Natural killer cell (primary cell): ENCODE measurements at regions not wholly inside any gene's neighbourhood (a gene's known extent, or its start where the extent isn't known, plus 50 kb on each side); places are given as distances from the start of the nearest gene placed in this dataset.

Source experiments
- ATAC-seq, 3 donors: fragments of 150-1000 bp in 2 of 3; fragments of 200-7000 bp in 1 of 3; cut with Tn5 transposase; 1 replicate in 1 of 3; 2 replicates in 2 of 3; pipeline ENCODE4 v1.10.0; 2021; ENCODE audit warnings: mild to moderate bottlenecking in 2 of 3, moderate library complexity in 2 of 3
- DNase-seq, 2 donors: peaks; one replicate each; pipeline versions ENCODE4 v3.0.0 to v3.0.0-alpha.2; 2013 to 2021; ENCODE audit warnings: mixed read lengths in 1 of 2
- H3K27ac ChIP-seq: one replicate; pipeline ENCODE4 v1.5.1; 2013; ENCODE audit warnings: mild to moderate bottlenecking, low read length
- H3K27me3 ChIP-seq: one replicate; pipeline ENCODE4 v1.6.1; 2013; ENCODE audit warnings: low read length; ENCODE audit not compliant: control insufficient read depth, insufficient read depth
- H3K36me3 ChIP-seq: one replicate; pipeline ENCODE4 v1.6.1; 2013; ENCODE audit warnings: low read length; ENCODE audit not compliant: control insufficient read depth, insufficient read depth
- H3K4me1 ChIP-seq: one replicate; pipeline ENCODE4 v1.6.1; 2013; ENCODE audit warnings: low read length; ENCODE audit not compliant: control insufficient read depth, insufficient read depth
- H3K4me3 ChIP-seq: one replicate; pipeline ENCODE4 v1.5.1; 2013; ENCODE audit warnings: low read length
- H3K9me3 ChIP-seq: one replicate; pipeline ENCODE4 v1.6.1; 2013; ENCODE audit warnings: low read length; ENCODE audit not compliant: control insufficient read depth, insufficient read depth
- H3K27ac Mint-ChIP-seq, 2 donors: one replicate each; pipeline ENCODE4 v1.8.0; 2022; ENCODE audit warnings: mild to moderate bottlenecking in 2 of 2, mixed read lengths in 2 of 2, moderate library complexity in 1 of 2
- H3K27me3 Mint-ChIP-seq, 2 donors: one replicate each; pipeline ENCODE4 v1.8.0; 2022; ENCODE audit warnings: low read depth in 2 of 2, mixed read lengths in 2 of 2
- H3K36me3 Mint-ChIP-seq: one replicate; pipeline ENCODE4 v1.8.0; 2022; ENCODE audit warnings: mixed read lengths
- H3K4me1 Mint-ChIP-seq, 2 donors: one replicate each; pipeline ENCODE4 v1.8.0; 2022; ENCODE audit warnings: mixed read lengths in 2 of 2
- H3K4me3 Mint-ChIP-seq: one replicate; pipeline ENCODE4 v1.8.0; 2022; ENCODE audit warnings: mild to moderate bottlenecking, moderate library complexity, mixed read lengths
- H3K9me3 Mint-ChIP-seq, 2 donors: one replicate each; pipeline ENCODE4 v1.8.0; 2022; ENCODE audit warnings: mixed read lengths in 2 of 2
- WGBS: methylation state at CpG from one replicate; pipeline ENCODE4 v1.1.7; 2013; ENCODE audit warnings: missing lambda C conversion rate; ENCODE audit not compliant: insufficient coverage; 5-methylcytosine and 5-hydroxymethylcytosine counted together
- intact Hi-C: fragments of 100-400 bp; cut with micrococcal nuclease; formaldehyde crosslinking; loops from one replicate; pipeline ENCODE4 v1.14.2; 2022
- TF ChIP-seq, protein P1 (sequence below): fragments of 200-600 bp; IDR thresholded peaks from one replicate; pipeline ENCODE4 v1.8.0; 2022; ENCODE audit warnings: antibody characterized with exemption

DNA sequence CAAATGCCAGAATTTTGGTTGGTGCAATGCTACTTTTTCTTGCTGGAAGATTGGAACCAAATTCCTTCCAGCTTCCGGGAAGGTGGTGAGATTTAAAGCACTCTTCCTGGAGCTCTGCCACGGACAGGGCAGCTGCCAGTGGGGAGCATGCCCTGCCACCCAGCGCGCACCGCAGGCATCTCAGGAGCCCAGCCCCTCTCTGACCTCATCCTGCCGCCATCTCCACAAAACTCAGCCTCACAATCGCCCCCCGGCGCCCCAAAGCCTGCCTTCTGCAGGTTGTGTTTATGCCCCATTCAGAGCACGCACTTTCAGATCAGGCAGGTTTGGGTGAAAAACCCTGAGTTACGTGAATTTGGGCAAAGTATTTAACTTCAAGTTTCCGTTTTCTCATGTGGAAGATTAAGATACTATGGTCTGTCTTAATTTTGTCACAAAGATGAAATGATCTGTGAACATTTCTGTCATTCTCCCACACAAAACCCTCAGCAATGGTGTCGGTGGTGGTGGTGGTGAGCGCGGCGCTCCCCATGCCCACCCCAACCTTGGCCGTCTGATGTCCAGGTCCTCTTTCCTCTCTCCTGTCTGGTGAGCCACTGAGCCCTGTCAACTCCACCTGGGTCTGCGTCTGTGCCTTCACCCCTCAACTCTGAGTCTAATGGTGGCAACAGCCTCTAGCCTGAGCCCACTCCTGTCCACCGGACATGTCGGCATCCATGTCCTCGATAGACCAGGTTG, 282.8 kb upstream of the SALL3 start:
- H3K4me1 ChIP-seq = no peaks in the 10 kb centered on the region
- no peaks in the 10 kb centered on the region for H3K9me3 Mint-ChIP-seq
- no peak overlapping the region for H3K27ac Mint-ChIP-seq
- intact Hi-C loops = no loop called here
- ATAC-seq = no peak
- no peak overlapping the region for H3K4me3 ChIP-seq
- no peak overlapping the region for H3K4me3 Mint-ChIP-seq
- H3K27me3 ChIP-seq = no peaks in the 10 kb centered on the region
- no peak for DNase-seq
- TF ChIP-seq, protein P1, sequence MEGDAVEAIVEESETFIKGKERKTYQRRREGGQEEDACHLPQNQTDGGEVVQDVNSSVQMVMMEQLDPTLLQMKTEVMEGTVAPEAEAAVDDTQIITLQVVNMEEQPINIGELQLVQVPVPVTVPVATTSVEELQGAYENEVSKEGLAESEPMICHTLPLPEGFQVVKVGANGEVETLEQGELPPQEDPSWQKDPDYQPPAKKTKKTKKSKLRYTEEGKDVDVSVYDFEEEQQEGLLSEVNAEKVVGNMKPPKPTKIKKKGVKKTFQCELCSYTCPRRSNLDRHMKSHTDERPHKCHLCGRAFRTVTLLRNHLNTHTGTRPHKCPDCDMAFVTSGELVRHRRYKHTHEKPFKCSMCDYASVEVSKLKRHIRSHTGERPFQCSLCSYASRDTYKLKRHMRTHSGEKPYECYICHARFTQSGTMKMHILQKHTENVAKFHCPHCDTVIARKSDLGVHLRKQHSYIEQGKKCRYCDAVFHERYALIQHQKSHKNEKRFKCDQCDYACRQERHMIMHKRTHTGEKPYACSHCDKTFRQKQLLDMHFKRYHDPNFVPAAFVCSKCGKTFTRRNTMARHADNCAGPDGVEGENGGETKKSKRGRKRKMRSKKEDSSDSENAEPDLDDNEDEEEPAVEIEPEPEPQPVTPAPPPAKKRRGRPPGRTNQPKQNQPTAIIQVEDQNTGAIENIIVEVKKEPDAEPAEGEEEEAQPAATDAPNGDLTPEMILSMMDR = no peak
- no peaks in the 10 kb centered on the region for H3K36me3 Mint-ChIP-seq
- no peaks in the 10 kb centered on the region for H3K9me3 ChIP-seq
- no peaks in the 10 kb centered on the region for H3K4me1 Mint-ChIP-seq
- no peak overlapping the region for H3K27ac ChIP-seq
- WGBS = 90% methylated on average over 20 of the region's 21 CpGs
- peaks cover 1 to 3% of the 10 kb centered on the region in 2 donors for H3K27me3 Mint-ChIP-seq
- no peaks in the 10 kb centered on the region for H3K36me3 ChIP-seq

DNA sequence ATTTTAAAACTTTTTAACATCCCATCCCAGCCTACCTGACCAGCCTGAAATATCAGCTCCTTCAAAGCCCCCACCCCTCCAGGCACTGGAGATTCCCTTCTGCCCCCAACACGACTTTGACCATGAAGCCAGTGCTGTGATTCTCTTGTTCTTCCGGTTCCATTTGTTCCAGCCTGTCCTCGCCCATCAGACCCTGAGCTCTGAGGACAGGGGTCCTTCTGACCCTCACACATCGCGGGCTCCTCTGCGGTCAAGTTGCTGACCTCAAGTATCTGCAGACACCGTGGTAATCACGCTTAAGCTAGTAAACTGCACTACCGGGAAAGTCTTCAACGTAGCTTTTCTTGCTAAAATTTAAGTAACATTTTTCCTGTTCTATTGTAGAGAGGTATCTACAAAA, 282.2 kb upstream of the SALL3 start:
- Histone ChIP-seq H3K9me3 (no peaks in the 10 kb centered on the region), H3K27me3 (no peaks in the 10 kb centered on the region), H3K27ac (no peak overlapping the region), H3K4me3 (no peak overlapping the region), H3K4me1 (no peaks in the 10 kb centered on the region), H3K36me3 (no peaks in the 10 kb centered on the region)
- ATAC-seq = no peak
- Mint-ChIP-seq H3K36me3 (no peaks in the 10 kb centered on the region), H3K4me3 (no peak overlapping the region), H3K4me1 (no peaks in the 10 kb centered on the region), H3K27ac (no peak overlapping the region), H3K27me3 (peaks cover 3 to 7% of the 10 kb centered on the region in 2 donors), H3K9me3 (no peaks in the 10 kb centered on the region)
- intact Hi-C loops = no loop called here
- TF ChIP-seq, protein P1 = no peak
- 87% methylated on average over 10 of the region's 10 CpGs for WGBS
- no peak for DNase-seq

DNA sequence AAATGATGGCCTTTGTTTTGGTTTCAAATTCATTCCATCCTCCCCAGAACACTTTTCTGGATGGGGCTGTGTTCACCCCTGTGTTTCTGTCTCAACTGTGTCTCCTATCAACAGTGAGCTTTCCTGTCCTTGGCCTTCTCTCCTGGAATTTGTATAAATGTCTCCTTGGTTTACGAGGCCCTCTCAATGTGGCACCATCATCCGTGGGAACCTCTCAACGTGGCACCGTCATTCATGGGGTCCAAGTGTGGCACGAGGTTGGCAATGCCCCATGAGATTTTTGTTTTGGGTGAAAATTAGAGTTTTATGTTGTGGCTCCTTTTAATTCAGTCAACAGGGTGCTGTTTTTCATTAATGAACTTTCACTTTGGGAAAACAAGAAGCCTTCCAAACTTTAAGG, 280.7 kb upstream of the SALL3 start:
- no peak for ATAC-seq
- no peaks in the 10 kb centered on the region for H3K9me3 ChIP-seq
- no peaks in the 10 kb centered on the region for H3K36me3 ChIP-seq
- DNase-seq = no peak
- 91% methylated on average over 5 of the region's 5 CpGs for WGBS
- H3K27me3 ChIP-seq = no peaks in the 10 kb centered on the region
- H3K36me3 Mint-ChIP-seq = no peaks in the 10 kb centered on the region
- H3K4me3 ChIP-seq = no peak overlapping the region
- H3K27ac Mint-ChIP-seq = no peak overlapping the region
- H3K27ac ChIP-seq = no peak overlapping the region
- TF ChIP-seq, protein P1 = no peak
- intact Hi-C loops = no loop called here
- peaks cover 0 to 5% of the 10 kb centered on the region in 2 donors for H3K9me3 Mint-ChIP-seq
- no peaks in the 10 kb centered on the region for H3K4me1 ChIP-seq
- H3K4me3 Mint-ChIP-seq = no peak overlapping the region
- no peaks in the 10 kb centered on the region for H3K4me1 Mint-ChIP-seq
- peaks cover 5 to 10% of the 10 kb centered on the region in 2 donors for H3K27me3 Mint-ChIP-seq

DNA sequence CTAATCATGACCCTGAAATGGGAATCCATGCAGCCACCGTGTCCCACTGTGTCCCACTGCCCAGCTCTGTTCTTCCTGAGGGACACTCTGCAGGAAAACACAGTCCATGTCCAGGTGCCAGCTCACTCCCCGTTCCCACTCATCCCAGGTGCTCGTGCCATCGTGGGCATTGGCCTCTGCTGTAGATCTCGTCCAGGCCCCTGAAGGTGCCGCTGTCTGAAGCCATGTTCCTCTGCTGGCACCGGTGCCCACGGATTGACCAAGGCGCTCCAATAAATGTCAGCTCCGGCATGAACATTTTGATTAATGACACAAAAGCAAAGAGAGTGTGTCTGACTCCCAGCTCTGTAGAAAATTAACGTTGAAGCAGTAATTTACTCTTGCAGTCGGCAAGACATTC, 280.1 kb upstream of the SALL3 start:
- H3K9me3 Mint-ChIP-seq = peaks cover 0 to 6% of the 10 kb centered on the region in 2 donors
- H3K4me1 ChIP-seq = no peaks in the 10 kb centered on the region
- no peak overlapping the region for H3K27ac Mint-ChIP-seq
- 90% methylated on average over 12 of the region's 12 CpGs for WGBS
- intact Hi-C loops = no loop called here
- H3K9me3 ChIP-seq = no peaks in the 10 kb centered on the region
- peaks cover 6 to 10% of the 10 kb centered on the region in 2 donors for H3K27me3 Mint-ChIP-seq
- TF ChIP-seq, protein P1 = no peak
- ATAC-seq (no peak), DNase-seq (no peak)
- H3K4me3 ChIP-seq = no peak overlapping the region
- H3K36me3 ChIP-seq = no peaks in the 10 kb centered on the region
- no peaks in the 10 kb centered on the region for H3K4me1 Mint-ChIP-seq
- H3K4me3 Mint-ChIP-seq = no peak overlapping the region
- no peaks in the 10 kb centered on the region for H3K27me3 ChIP-seq
- H3K27ac ChIP-seq = no peak overlapping the region
- no peaks in the 10 kb centered on the region for H3K36me3 Mint-ChIP-seq
